Lower lobe of right lung (tissue), 2 donors: ENCODE measurements at regions not wholly inside any gene's neighbourhood (a gene's known extent, or its start where the extent isn't known, plus 50 kb on each side); places are given as distances from the start of the nearest gene placed in this dataset.
"Not testable (repeated sequence)": the region's sequence is repeated elsewhere in the genome, so short reads cannot be mapped to it uniquely, and the experiment has no call there.

Experiments
- ATAC-seq, 2 donors: fragments of 200-7000 bp; cut with Tn5 transposase; one replicate each; pipeline ENCODE4 v1.9.1; 2020 to 2022; ENCODE audit warnings: mild to moderate bottlenecking in 2 of 2, moderate library complexity in 2 of 2
- DNase-seq: peaks from one replicate; pipeline ENCODE4 v3.0.0-alpha.2; 2020
- H3K27ac ChIP-seq: fragments of 200-600 bp; one replicate; pipeline ENCODE4 v1.8.0; 2022
- H3K27me3 ChIP-seq: fragments of 200-600 bp; one replicate; pipeline ENCODE4 v1.8.0; 2022; ENCODE audit warnings: low read depth
- H3K36me3 ChIP-seq: fragments of 200-600 bp; one replicate; pipeline ENCODE4 v1.8.0; 2022; ENCODE audit warnings: mild to moderate bottlenecking
- H3K4me1 ChIP-seq: fragments of 200-600 bp; one replicate; pipeline ENCODE4 v1.8.0; 2022
- H3K4me3 ChIP-seq: fragments of 200-600 bp; one replicate; pipeline ENCODE4 v1.8.0; 2022; ENCODE audit warnings: mild to moderate bottlenecking
- H3K9me3 ChIP-seq: fragments of 200-600 bp; one replicate; pipeline ENCODE4 v1.8.0; 2022
- CTCF ChIP-seq: fragments of 200-600 bp; IDR thresholded peaks from one replicate; pipeline ENCODE4 v1.8.0; 2022; ENCODE audit warnings: antibody characterized with exemption, mild to moderate bottlenecking
- intact Hi-C: fragments of 100-400 bp; cut with DNase I; formaldehyde crosslinking; loops from one replicate; pipeline ENCODE4 v1.11.0; 2022
- donor health status: DM: no; HTN: yes; CAD: no; lungs with severe emphysema.

DNA sequence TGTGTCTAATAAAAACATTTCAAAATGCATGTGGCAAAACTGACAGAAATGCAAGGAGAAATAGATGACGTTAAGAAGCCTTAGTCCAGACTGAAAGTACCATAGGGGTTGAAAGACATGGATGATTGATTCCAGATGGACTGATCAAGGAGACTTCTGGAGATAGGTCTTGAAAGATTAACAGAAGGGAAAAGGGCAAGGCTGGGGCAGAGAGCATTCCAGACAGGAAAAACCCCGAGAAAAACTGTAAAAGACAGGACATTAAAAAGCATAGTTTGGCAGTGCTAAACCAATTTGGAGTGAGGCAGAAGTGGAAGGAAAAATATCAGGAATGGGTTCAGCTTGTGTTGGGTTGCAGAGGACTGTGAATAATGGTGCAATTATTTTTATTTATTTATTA is 375.2 kb upstream of the SGO1 start:
- no peak for ATAC-seq
- H3K27ac ChIP-seq: no peak overlapping the region
- no peak overlapping the region for H3K4me3 ChIP-seq
- H3K36me3 ChIP-seq: no peaks in the 10 kb centered on the region
- intact Hi-C loops: no loop called here
- no peaks in the 10 kb centered on the region for H3K27me3 ChIP-seq
- DNase-seq: no peak
- no peaks in the 10 kb centered on the region for H3K9me3 ChIP-seq
- TF ChIP-seq CTCF: no peak
- no peaks in the 10 kb centered on the region for H3K4me1 ChIP-seq

GRCh38 chr3:20560446-20560845 is 374.4 kb upstream of the SGO1 start:
- H3K9me3 ChIP-seq, H3K27ac ChIP-seq, H3K4me1 ChIP-seq, DNase-seq, H3K27me3 ChIP-seq, ATAC-seq, H3K4me3 ChIP-seq, H3K36me3 ChIP-seq, intact Hi-C loops: not testable (repeated sequence)

GRCh38 chr3:20558161-20558560 is 372.2 kb upstream of the SGO1 start:
- intact Hi-C loops: no loop called here
- Histone ChIP-seq H3K27me3 (no peaks in the 10 kb centered on the region), H3K9me3 (no peaks in the 10 kb centered on the region), H3K4me3 (no peak overlapping the region), H3K27ac (no peak overlapping the region), H3K4me1 (no peaks in the 10 kb centered on the region), H3K36me3 (no peaks in the 10 kb centered on the region)
- no peak for DNase-seq
- TF ChIP-seq CTCF: no peak
- ATAC-seq: no peak

GRCh38 chr3:20556661-20557060 is 370.7 kb upstream of the SGO1 start:
- no peak overlapping the region for H3K27ac ChIP-seq
- intact Hi-C loops: no loop called here
- no peaks in the 10 kb centered on the region for H3K27me3 ChIP-seq
- no peaks in the 10 kb centered on the region for H3K4me1 ChIP-seq
- no peak for TF ChIP-seq CTCF
- ATAC-seq (no peak), DNase-seq (no peak)
- no peaks in the 10 kb centered on the region for H3K9me3 ChIP-seq
- H3K4me3 ChIP-seq: no peak overlapping the region
- no peaks in the 10 kb centered on the region for H3K36me3 ChIP-seq

DNA sequence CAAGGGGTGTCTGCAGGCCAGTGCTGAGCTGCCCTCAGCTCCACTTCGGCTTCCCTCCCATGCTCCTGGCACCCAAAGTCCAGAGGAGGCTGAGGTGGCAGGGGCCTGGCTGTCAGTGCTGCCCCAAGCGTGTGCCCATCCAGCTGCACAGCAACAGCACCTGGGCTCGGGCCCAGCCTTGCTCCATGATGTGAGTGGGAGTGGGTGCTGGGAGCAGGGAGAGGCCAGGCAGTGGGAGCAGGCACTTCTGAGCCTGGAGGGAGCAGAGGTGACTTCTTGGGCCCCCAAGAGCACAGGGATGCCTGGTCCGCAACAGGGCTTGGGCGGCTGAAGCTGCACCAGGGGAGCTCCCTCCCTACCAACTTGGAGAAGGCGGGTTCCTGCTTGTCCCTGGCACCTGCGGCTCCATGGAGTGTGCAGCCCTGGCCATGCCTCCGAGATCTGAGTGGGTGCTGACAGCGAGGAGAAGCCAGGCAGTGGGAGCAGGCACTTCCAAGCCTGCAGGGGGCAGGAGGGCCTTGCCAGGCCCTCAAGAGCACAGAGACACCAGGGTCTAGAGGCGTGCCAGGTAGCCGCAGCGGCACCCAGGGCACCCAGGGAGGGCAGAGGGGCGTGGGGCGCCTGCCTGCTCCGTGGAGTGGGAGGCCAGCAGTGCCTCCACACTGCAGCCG is 366.7 kb upstream of the SGO1 start:
- no peak for TF ChIP-seq CTCF
- peak in 1 of 2 donors; percentile 38 for ATAC-seq
- DNase-seq: no peak

GRCh38 chr3:20547361-20548269 is 361.6 kb upstream of the SGO1 start:
- H3K27ac ChIP-seq, H3K36me3 ChIP-seq, DNase-seq, H3K4me3 ChIP-seq, H3K27me3 ChIP-seq, intact Hi-C loops, H3K4me1 ChIP-seq, ATAC-seq, H3K9me3 ChIP-seq: not testable (repeated sequence)

More for the DNA sequence above, 366.7 kb upstream of the SGO1 start:
- no peak overlapping the region for H3K4me3 ChIP-seq
- no peaks in the 10 kb centered on the region for H3K4me1 ChIP-seq
- H3K27ac ChIP-seq: no peak overlapping the region
- H3K9me3 ChIP-seq: no peaks in the 10 kb centered on the region
- intact Hi-C loops: no loop called here
- no peaks in the 10 kb centered on the region for H3K27me3 ChIP-seq
- H3K36me3 ChIP-seq: no peaks in the 10 kb centered on the region
